Activated naive CD8-positive, alpha-beta T cell treated with anti-CD3 and anti-CD28 coated beads for 36 hours (primary cell): ENCODE measurements at regions not wholly inside any gene's neighbourhood (a gene's known extent, or its start where the extent isn't known, plus 50 kb on each side); places are given as distances from the start of the nearest gene placed in this dataset.
A peak's percentile ranks its signal among the peaks of the same experiment; 100 is the strongest.

Experiments
- DNase-seq: peaks from one replicate; pipeline ENCODE4 v3.0.0; 2021
- H3K27ac Mint-ChIP-seq: one replicate; pipeline ENCODE4 v1.8.0; 2022; ENCODE audit warnings: mild to moderate bottlenecking, moderate library complexity, mixed read lengths
- H3K27me3 Mint-ChIP-seq: one replicate; pipeline ENCODE4 v1.8.0; 2022; ENCODE audit warnings: mild to moderate bottlenecking, mixed read lengths
- H3K36me3 Mint-ChIP-seq: one replicate; pipeline ENCODE4 v1.8.0; 2021; ENCODE audit warnings: mild to moderate bottlenecking, mixed read lengths
- H3K4me1 Mint-ChIP-seq: one replicate; pipeline ENCODE4 v1.8.0; 2021; ENCODE audit warnings: mixed read lengths
- H3K4me3 Mint-ChIP-seq: one replicate; pipeline ENCODE4 v1.8.0; 2022; ENCODE audit warnings: mild to moderate bottlenecking, moderate library complexity, mixed read lengths
- H3K9me3 Mint-ChIP-seq: one replicate; pipeline ENCODE4 v1.8.0; 2022; ENCODE audit warnings: mixed read lengths

- H3K36me3 Mint-ChIP-seq = peaks cover 5% of the 10 kb centered on the region
- no peak overlapping the region for H3K27ac Mint-ChIP-seq
- no peak for DNase-seq
- H3K4me1 Mint-ChIP-seq = peaks cover 7% of the 10 kb centered on the region
- peaks cover 9% of the 10 kb centered on the region for H3K9me3 Mint-ChIP-seq
- H3K27me3 Mint-ChIP-seq = no peaks in the 10 kb centered on the region
- no peak overlapping the region for H3K4me3 Mint-ChIP-seq
Observed at GRCh38 chr10:8967061-8967460, 912.6 kb downstream of the GATA3 start.

DNA sequence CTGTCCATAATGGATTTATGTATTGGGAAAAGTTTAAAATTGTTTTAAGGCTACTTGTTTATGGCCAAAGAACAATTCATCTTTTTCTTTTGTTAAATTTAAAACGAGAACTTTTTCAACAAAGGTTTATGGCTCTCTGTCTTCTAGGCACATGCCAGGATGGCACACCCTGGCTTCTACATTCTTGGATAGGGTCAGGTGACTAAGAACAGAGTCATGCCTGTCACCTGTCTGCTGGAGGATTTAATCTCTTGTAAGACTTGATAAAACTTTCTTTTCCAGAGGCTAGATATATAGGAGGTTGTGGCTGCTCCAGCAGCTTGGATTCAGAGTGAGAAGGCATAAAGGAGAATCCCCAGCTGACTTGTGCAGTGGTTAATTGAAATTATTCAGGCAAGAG is 915.4 kb downstream of the GATA3 start:
- no peak overlapping the region for H3K4me3 Mint-ChIP-seq
- peaks cover 7% of the 10 kb centered on the region for H3K4me1 Mint-ChIP-seq
- peaks cover 6% of the 10 kb centered on the region for H3K9me3 Mint-ChIP-seq
- DNase-seq = no peak
- no peaks in the 10 kb centered on the region for H3K27me3 Mint-ChIP-seq
- no peaks in the 10 kb centered on the region for H3K36me3 Mint-ChIP-seq
- H3K27ac Mint-ChIP-seq = no peak overlapping the region

DNA sequence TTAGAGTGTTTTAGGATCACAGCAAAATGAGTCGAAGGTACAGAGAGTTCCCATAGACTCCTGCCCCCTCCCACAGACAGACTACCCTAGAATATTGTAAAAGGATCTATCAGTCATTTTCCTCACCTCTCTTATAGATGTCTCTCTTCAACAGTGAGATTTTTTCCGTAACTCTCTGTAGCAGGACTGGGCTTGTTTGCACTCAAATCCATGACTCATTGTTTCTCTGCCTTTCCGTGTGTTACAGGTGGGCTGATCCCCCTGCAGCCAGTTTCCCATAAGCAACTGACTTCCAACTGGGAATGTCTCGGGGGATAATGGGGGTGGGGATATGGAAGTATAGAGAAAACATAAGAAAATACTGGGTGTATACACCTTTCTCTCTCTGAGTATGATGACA is 921.0 kb downstream of the GATA3 start:
- Mint-ChIP-seq H3K4me3 (no peak overlapping the region), H3K9me3 (no peaks in the 10 kb centered on the region), H3K4me1 (peaks cover 2% of the 10 kb centered on the region), H3K27me3 (peaks cover 3% of the 10 kb centered on the region), H3K27ac (no peak overlapping the region), H3K36me3 (no peaks in the 10 kb centered on the region)
- DNase-seq = no peak

DNA sequence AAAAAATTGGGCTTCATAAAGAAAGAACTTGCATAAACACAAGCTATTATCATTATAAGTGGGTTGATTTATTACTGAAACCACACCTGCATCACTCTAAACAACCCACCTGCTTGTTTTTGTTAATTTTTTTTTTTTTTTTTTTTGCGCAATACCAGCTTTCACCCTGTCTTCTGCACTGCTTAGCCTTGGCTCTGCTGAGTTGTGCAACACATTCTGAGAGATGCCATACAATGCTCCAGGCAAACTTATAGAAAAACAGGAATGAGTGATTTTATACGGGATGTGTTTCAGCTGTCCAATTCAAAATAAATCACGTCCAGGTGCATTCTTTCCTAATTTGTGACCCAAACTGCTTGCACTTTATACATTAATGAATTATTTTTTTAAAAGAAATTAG is 923.6 kb downstream of the GATA3 start:
- H3K36me3 Mint-ChIP-seq = no peaks in the 10 kb centered on the region
- no peak for DNase-seq
- peaks cover 11% of the 10 kb centered on the region for H3K4me1 Mint-ChIP-seq
- no peaks in the 10 kb centered on the region for H3K9me3 Mint-ChIP-seq
- no peak overlapping the region for H3K27ac Mint-ChIP-seq
- no peak overlapping the region for H3K4me3 Mint-ChIP-seq
- peaks cover 3% of the 10 kb centered on the region for H3K27me3 Mint-ChIP-seq

DNA sequence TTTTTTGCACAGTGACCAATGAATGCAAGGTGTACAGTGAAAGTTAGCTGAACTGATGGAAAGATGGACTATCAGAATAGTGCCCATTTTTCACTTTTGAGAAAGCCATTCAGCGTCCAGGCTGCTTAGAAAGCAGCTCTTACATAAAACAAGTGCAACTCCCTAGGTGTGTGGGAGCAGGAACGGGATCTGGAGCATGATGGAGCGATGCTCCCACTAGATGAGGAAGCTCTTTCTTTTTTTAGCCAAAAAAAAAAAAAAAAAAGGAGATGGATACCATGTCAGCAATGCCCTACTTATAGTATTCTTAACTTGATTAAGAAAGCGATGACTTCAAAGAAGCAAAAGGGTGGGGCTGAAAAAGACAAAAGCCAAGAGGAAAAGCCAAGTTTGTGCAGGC is 925.5 kb downstream of the GATA3 start:
- no peak for DNase-seq
- H3K9me3 Mint-ChIP-seq = peaks cover 2% of the 10 kb centered on the region
- no peak overlapping the region for H3K4me3 Mint-ChIP-seq
- H3K4me1 Mint-ChIP-seq = peaks cover 11% of the 10 kb centered on the region
- H3K36me3 Mint-ChIP-seq = no peaks in the 10 kb centered on the region
- H3K27me3 Mint-ChIP-seq = peaks cover 3% of the 10 kb centered on the region
- no peak overlapping the region for H3K27ac Mint-ChIP-seq

- no peaks in the 10 kb centered on the region for H3K36me3 Mint-ChIP-seq
- H3K4me3 Mint-ChIP-seq = no peak overlapping the region
- peaks cover 11% of the 10 kb centered on the region for H3K4me1 Mint-ChIP-seq
- no peak for DNase-seq
- H3K27me3 Mint-ChIP-seq = peaks cover 3% of the 10 kb centered on the region
- H3K9me3 Mint-ChIP-seq = peaks cover 2% of the 10 kb centered on the region
- H3K27ac Mint-ChIP-seq = no peak overlapping the region
Observed at GRCh38 chr10:8981277-8981676, 926.8 kb downstream of the GATA3 start.

- no peak overlapping the region for H3K4me3 Mint-ChIP-seq
- H3K36me3 Mint-ChIP-seq = peaks cover 2% of the 10 kb centered on the region
- no peak overlapping the region for H3K27ac Mint-ChIP-seq
- H3K9me3 Mint-ChIP-seq = peaks cover 2% of the 10 kb centered on the region
- peaks cover 21% of the 10 kb centered on the region for H3K4me1 Mint-ChIP-seq
- DNase-seq = no peak
- H3K27me3 Mint-ChIP-seq = no peaks in the 10 kb centered on the region
Observed at GRCh38 chr10:8985651-8986050, 931.2 kb downstream of the GATA3 start.

GRCh38 chr10:8986975-8987374 is 932.5 kb downstream of the GATA3 start:
- H3K27ac Mint-ChIP-seq = no peak overlapping the region
- H3K4me1 Mint-ChIP-seq = peaks cover 21% of the 10 kb centered on the region
- no peak for DNase-seq
- H3K9me3 Mint-ChIP-seq = peaks cover 2% of the 10 kb centered on the region
- no peaks in the 10 kb centered on the region for H3K27me3 Mint-ChIP-seq
- no peak overlapping the region for H3K4me3 Mint-ChIP-seq
- H3K36me3 Mint-ChIP-seq = peaks cover 4% of the 10 kb centered on the region

GRCh38 chr10:8987712-8988111 is 933.2 kb downstream of the GATA3 start:
- no peak for DNase-seq
- Mint-ChIP-seq H3K4me1 (peaks cover 23% of the 10 kb centered on the region), H3K4me3 (no peak overlapping the region), H3K36me3 (peaks cover 4% of the 10 kb centered on the region), H3K27ac (no peak overlapping the region), H3K27me3 (no peaks in the 10 kb centered on the region), H3K9me3 (peaks cover 2% of the 10 kb centered on the region)

DNA sequence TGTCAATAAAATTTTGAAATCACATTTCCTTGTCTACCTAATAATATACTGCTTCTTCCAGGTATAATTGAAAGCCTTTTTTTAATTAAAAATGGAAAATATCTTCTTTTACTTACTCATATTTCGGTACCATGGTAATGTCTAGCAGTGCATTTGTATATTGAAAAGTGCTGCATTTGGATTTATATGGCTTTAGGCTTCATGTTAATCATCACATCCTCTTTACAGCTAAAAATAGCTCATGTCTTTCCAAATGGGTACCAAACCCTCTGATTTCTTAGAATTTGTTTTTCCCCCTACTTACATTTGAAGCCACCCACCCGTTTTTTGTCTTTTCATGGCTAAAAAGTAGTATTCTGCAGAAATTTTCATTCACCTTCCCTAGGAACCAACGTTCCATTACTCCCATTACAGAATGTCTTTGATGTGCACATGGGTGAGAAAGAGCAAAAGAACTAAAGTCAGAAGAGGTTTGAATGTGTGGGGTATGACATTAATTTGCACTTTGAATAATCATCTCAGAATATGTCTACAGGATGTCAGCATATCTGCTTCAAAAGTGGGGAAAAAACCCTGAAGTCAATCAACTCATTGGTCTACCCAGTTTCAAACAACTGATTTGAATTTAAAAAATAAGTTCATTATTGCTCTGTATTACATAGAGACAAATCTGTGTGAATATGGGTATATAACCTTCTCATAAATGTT is 935.9 kb downstream of the GATA3 start:
- peaks cover 4% of the 10 kb centered on the region for H3K36me3 Mint-ChIP-seq
- no peaks in the 10 kb centered on the region for H3K9me3 Mint-ChIP-seq
- peak overlapping the region; percentile 45 for H3K4me3 Mint-ChIP-seq
- no peak for DNase-seq
- peak overlapping the region; percentile 85 for H3K27ac Mint-ChIP-seq
- H3K4me1 Mint-ChIP-seq = peaks cover 31% of the 10 kb centered on the region
- no peaks in the 10 kb centered on the region for H3K27me3 Mint-ChIP-seq

- no peaks in the 10 kb centered on the region for H3K9me3 Mint-ChIP-seq
- H3K27ac Mint-ChIP-seq = no peak overlapping the region
- peaks cover 39% of the 10 kb centered on the region for H3K4me1 Mint-ChIP-seq
- peaks cover 4% of the 10 kb centered on the region for H3K36me3 Mint-ChIP-seq
- DNase-seq = no peak
- no peak overlapping the region for H3K4me3 Mint-ChIP-seq
- no peaks in the 10 kb centered on the region for H3K27me3 Mint-ChIP-seq
Observed at GRCh38 chr10:8992009-8992408, 937.5 kb downstream of the GATA3 start.

DNA sequence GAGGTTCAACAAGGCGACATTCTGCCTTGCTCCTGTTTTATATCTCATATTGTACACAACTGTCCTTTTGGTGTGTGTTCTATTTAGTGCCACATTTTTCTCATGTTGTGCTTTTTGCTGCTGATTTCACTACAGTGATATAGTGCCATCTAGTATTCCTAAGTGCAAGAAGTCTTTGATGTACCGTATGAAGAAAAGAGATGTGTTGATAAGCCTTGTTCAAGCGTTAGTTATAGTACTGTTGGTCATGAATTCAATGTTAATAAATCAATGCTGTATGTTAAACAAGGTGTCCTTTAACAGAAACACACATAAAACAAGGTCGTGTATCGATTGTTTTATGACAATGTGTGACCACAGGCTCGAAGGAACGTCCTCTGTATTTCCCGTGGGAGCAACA is 939.4 kb downstream of the GATA3 start:
- H3K27ac Mint-ChIP-seq = no peak overlapping the region
- H3K36me3 Mint-ChIP-seq = peaks cover 2% of the 10 kb centered on the region
- DNase-seq = no peak
- H3K4me1 Mint-ChIP-seq = peaks cover 39% of the 10 kb centered on the region
- H3K9me3 Mint-ChIP-seq = no peaks in the 10 kb centered on the region
- no peaks in the 10 kb centered on the region for H3K27me3 Mint-ChIP-seq
- no peak overlapping the region for H3K4me3 Mint-ChIP-seq

DNA sequence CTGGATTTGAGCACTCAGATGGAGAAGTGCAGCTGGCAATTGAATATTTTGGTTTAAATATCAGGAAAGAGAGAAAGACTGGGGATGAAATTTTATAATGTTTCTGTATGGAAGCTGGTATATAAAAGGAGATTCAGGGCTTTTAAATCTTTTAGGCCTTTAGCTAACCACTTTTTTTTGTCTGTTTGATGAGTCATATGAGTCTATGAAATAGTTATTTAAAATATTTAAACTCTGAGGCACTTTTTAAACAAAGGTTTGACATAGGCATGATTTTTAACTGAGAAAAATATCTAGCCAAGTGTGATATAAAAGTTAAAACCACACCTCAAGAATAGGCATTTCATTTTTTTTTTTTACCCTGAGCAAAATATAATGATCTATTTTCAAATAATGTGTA is 944.3 kb downstream of the GATA3 start:
- no peak for DNase-seq
- H3K36me3 Mint-ChIP-seq = no peaks in the 10 kb centered on the region
- H3K4me1 Mint-ChIP-seq = peaks cover 14% of the 10 kb centered on the region
- H3K9me3 Mint-ChIP-seq = no peaks in the 10 kb centered on the region
- H3K4me3 Mint-ChIP-seq = no peak overlapping the region
- no peaks in the 10 kb centered on the region for H3K27me3 Mint-ChIP-seq
- no peak overlapping the region for H3K27ac Mint-ChIP-seq

GRCh38 chr10:9003122-9003521 is 948.6 kb downstream of the GATA3 start:
- no peaks in the 10 kb centered on the region for H3K27me3 Mint-ChIP-seq
- H3K36me3 Mint-ChIP-seq = no peaks in the 10 kb centered on the region
- no peaks in the 10 kb centered on the region for H3K9me3 Mint-ChIP-seq
- peaks cover 34% of the 10 kb centered on the region for H3K4me1 Mint-ChIP-seq
- no peak overlapping the region for H3K27ac Mint-ChIP-seq
- DNase-seq = no peak
- H3K4me3 Mint-ChIP-seq = no peak overlapping the region

DNA sequence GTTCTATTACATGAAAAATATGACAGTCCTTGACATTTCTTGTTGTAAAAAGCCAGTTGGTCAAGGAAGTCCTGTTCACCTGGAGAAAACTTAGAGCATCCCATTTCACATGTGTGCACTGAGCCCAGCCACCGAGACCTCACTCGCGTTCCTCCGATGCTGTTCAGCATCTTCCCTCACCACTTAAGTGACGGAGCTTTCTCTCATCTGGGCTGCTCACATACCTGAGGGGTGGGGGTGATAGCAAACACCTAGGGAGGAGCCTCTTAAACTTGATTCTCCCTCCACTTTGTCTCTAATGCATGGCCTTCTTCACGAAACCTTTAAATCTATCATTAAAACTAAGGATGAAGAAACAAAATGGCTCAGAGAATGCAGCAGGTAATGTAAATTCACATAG is 950.2 kb downstream of the GATA3 start:
- Mint-ChIP-seq H3K36me3 (no peaks in the 10 kb centered on the region), H3K4me1 (peaks cover 48% of the 10 kb centered on the region), H3K4me3 (no peak overlapping the region)

GRCh38 chr10:9009505-9009904 is 955.0 kb downstream of the GATA3 start:
- no peaks in the 10 kb centered on the region for H3K9me3 Mint-ChIP-seq
- peak overlapping the region; percentile 34 for H3K27ac Mint-ChIP-seq
- no peak for DNase-seq
- no peaks in the 10 kb centered on the region for H3K36me3 Mint-ChIP-seq
- no peak overlapping the region for H3K4me3 Mint-ChIP-seq
- peaks cover 56% of the 10 kb centered on the region for H3K4me1 Mint-ChIP-seq
- H3K27me3 Mint-ChIP-seq = no peaks in the 10 kb centered on the region

More for the DNA sequence above, 950.2 kb downstream of the GATA3 start:
- Mint-ChIP-seq H3K27ac (peak overlapping the region; percentile 52), H3K27me3 (no peaks in the 10 kb centered on the region), H3K9me3 (no peaks in the 10 kb centered on the region)
- DNase-seq = no peak
